ENCODE measurements at regions not wholly inside any gene's neighbourhood (a gene's known extent, or its start where the extent isn't known, plus 50 kb on each side); places are given as distances from the start of the nearest gene placed in this dataset.

DNA sequence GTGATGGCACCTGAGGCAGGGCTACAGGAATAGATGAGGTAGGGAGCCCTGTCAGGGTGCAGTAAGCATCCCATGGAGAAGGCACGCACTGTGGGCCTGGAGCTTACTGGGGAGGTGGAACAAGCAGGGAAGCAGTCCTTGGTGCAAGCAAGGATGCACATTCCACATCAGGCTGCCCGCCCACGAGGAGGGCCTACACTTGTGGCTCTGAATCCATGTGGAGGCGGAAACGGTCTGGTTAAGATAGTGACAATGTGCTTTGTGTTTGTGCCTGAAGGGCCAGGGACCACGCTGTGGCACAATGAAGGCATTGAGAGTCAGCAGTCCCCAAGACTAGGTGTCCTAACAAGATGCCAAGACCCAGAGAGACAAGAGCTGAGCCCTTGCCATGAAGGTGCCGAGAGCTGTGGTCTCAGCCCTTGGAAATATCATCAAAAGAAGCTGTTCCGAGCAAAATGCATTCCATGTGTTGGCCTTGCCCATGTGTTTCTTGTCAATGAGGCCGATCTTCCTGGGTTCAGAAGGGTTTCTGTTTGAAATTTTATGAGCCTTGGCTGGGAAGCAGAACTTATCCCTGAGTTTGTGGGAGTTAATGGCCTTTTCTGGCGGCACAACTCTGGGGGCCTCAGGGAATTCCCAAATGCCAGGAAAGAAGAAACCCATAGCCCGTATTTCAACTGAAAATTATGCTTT is 111.9 kb downstream of the NGF start:
- no peaks in the 10 kb centered on the region for H3K36me3 ChIP-seq (ENCODE audit: control insufficient read depth, insufficient read depth, low read length)
- ChIA-PET POLR2A (no interaction called here), CTCF (interaction anchor here (1.0 to 2.1 kb wide), 3 partner anchors 13 to 244 kb away, joined by 3 to 5 read pairs (median 3); no protein-coding TSS in a partner anchor)
- no peak overlapping the region for H3K4me3 ChIP-seq (ENCODE audit: low read depth, low read length)
- H3K27me3 ChIP-seq (ENCODE audit: control insufficient read depth, insufficient read depth, low read length): no peaks in the 10 kb centered on the region
- no peak for DNase-seq (ENCODE audit: low read depth)
- TF ChIP-seq, protein P1, sequence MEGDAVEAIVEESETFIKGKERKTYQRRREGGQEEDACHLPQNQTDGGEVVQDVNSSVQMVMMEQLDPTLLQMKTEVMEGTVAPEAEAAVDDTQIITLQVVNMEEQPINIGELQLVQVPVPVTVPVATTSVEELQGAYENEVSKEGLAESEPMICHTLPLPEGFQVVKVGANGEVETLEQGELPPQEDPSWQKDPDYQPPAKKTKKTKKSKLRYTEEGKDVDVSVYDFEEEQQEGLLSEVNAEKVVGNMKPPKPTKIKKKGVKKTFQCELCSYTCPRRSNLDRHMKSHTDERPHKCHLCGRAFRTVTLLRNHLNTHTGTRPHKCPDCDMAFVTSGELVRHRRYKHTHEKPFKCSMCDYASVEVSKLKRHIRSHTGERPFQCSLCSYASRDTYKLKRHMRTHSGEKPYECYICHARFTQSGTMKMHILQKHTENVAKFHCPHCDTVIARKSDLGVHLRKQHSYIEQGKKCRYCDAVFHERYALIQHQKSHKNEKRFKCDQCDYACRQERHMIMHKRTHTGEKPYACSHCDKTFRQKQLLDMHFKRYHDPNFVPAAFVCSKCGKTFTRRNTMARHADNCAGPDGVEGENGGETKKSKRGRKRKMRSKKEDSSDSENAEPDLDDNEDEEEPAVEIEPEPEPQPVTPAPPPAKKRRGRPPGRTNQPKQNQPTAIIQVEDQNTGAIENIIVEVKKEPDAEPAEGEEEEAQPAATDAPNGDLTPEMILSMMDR (IDR thresholded peaks at IDR 0.05; ENCODE audit: insufficient read depth, low read depth, low read length): no peak

DNA sequence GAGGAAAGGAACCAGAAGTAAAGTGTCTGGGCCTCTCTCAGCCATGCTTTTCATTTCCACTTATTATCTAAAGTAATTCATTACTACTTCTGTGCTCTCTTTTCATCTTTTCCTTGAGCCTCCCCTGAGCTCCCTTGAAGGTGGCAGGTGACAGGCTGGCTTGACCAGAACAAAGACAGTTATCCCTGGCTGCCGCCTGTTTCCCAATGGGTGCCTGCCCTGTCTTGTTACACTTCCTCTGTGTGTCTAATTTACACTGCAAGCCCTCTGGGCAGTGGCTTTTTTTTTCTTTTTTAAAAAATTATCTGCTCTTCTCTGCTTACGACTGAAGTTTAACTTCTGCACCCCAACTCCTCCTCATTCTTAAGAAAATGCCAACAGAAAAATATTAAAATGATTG is 113.4 kb downstream of the NGF start:
- TF ChIP-seq, protein P1 (IDR thresholded peaks at IDR 0.05; ENCODE audit: insufficient read depth, low read depth, low read length): no peak
- CTCF ChIA-PET: interaction anchor here (0.7 to 2.1 kb wide), 2 partner anchors 8 to 15 kb away, joined by 3 to 5 read pairs; no protein-coding TSS in a partner anchor
- Histone ChIP-seq H3K36me3 (ENCODE audit: control insufficient read depth, insufficient read depth, low read length) (no peaks in the 10 kb centered on the region), H3K27me3 (ENCODE audit: control insufficient read depth, insufficient read depth, low read length) (no peaks in the 10 kb centered on the region), H3K4me3 (ENCODE audit: low read depth, low read length) (no peak overlapping the region)
- POLR2A ChIA-PET: no interaction called here
- no peak for DNase-seq (ENCODE audit: low read depth)

DNA sequence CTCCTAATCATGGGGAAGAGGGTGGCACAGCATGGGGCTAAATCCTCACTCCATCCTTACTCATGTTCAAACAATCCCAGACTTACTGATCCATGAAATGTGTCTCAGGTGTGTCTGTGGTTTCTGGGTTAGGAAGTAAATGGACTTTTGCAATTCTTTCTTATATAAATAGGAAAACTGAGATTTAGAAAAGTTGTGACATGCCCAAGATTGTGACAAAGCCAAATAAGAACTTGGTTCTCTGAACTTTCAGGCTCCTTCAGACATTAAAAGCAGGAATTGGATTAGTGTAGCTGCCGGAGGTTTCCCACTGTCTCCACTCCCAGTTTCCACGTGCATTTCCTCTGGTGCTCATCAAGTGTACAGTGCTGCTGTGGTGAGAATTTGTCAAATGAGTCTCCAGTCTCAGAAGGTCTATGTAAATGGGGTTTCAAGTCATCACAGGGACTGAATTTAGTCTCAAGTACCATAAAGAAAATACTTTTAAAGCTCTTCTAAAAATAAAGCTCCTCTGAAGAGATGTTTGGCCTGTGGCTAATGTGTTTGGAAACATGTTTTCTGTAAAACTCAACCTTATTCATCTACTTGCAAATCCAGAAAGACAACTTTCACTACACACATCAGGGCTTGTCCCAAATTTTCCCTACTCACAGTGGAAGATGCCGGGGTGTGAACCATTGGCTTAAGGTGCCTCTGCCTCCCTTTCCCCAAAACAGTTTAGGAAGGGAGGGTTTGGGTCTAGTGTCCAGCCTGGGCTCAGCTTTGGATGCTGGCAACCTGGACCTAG is 115.2 kb downstream of the NGF start:
- Histone ChIP-seq H3K27me3 (ENCODE audit: control insufficient read depth, insufficient read depth, low read length) (no peaks in the 10 kb centered on the region), H3K4me3 (ENCODE audit: low read depth, low read length) (no peak overlapping the region), H3K36me3 (ENCODE audit: control insufficient read depth, insufficient read depth, low read length) (no peaks in the 10 kb centered on the region)
- TF ChIP-seq, protein P1 (IDR thresholded peaks at IDR 0.05; ENCODE audit: insufficient read depth, low read depth, low read length): no peak
- ChIA-PET POLR2A (no interaction called here), CTCF (no interaction called here)
- no peak for DNase-seq (ENCODE audit: low read depth)

DNA sequence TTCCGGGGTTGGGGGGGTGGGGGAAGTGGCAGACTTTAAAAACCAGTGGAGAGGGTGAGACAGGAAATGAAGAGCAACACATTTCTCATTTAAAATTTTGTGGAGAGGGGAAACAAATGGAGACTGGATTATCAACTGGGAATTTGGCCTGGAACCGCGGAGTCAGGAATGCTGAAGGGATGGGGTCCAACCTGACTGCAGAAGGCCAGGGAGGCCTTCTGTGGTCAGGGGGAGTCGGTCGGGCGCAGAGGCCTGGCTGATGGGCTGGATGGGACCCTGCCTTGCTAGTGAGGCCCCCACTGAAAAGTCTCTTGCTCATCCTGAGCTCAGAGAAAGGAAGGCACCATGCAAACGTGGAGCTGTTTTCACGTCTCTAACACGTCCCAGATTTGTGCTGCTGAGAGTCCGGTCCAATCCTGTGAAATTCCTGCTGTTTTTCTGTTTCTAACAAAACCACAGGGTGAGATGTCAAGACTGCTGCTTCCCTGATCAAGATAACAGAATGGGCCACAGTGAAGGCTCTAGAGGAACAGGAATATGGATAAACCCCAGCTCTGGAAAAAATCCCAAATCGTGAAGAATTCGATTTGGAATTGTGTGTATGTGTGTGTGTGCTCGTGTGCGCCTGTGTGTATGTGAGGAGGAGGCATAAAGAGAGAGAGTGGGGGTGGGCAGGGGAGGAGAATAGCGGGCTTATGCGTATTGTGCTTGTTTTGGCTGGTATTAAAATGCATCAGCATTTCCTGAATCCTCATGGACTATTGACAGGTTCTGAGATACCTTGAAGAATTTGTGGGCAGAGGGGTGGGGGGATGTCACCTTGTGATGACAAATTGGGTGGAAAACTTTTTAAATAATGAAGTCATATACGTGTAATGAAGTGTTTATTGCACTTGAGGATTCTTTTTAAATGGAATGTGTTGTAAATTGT is 117.4 kb downstream of the NGF start:
- POLR2A ChIA-PET: no interaction called here
- CTCF ChIA-PET: interaction anchor here (1.1 kb wide), 1 partner anchor 10 kb away, joined by 4 read pairs; no protein-coding TSS in a partner anchor

More for the DNA sequence above, 117.4 kb downstream of the NGF start:
- DNase-seq (ENCODE audit: low read depth): no peak
- Histone ChIP-seq H3K27me3 (ENCODE audit: control insufficient read depth, insufficient read depth, low read length) (no peaks in the 10 kb centered on the region), H3K36me3 (ENCODE audit: control insufficient read depth, insufficient read depth, low read length) (no peaks in the 10 kb centered on the region), H3K4me3 (ENCODE audit: low read depth, low read length) (no peak overlapping the region)
- TF ChIP-seq, protein P1 (IDR thresholded peaks at IDR 0.05; ENCODE audit: insufficient read depth, low read depth, low read length): no peak
